Astrocyte of the cerebellum (primary cell): ENCODE measurements at regions not wholly inside any gene's neighbourhood (a gene's known extent, or its start where the extent isn't known, plus 50 kb on each side); places are given as distances from the start of the nearest gene placed in this dataset.

Source experiments
- DNase-seq: peaks from one replicate; pipeline ENCODE4 v3.0.0-alpha.2; 2011; ENCODE audit warnings: low read depth
- H3K4me3 ChIP-seq: 2 replicates; pipeline ENCODE4 v1.5.1; 2011; ENCODE audit warnings: mild to moderate bottlenecking, low read depth, low read length, moderate library complexity
- CTCF ChIP-seq: IDR thresholded peaks from 2 replicates; pipeline ENCODE4 v1.5.1; 2012; ENCODE audit warnings: low read length, low read depth, moderate library complexity, mild to moderate bottlenecking; ENCODE audit errors: missing control alignments
- in situ Hi-C: cut with HindIII; loops from 2 replicates; pipeline ENCODE4 v1.10.0; 2017; ENCODE audit warnings: low sequenced_read_pairs

GRCh38 chr18:71249791-71250190 is 960.9 kb downstream of the SOCS6 start:
- no peak for TF ChIP-seq CTCF
- H3K4me3 ChIP-seq, result no peak overlapping the region
- no peak for DNase-seq
- in situ Hi-C loops, result no loop called here

- no peak for TF ChIP-seq CTCF
- no peak for DNase-seq
- in situ Hi-C loops, result no loop called here
These were observed 954.1 kb downstream of the SOCS6 start for GRCh38 chr18:71242981-71243380.

DNA sequence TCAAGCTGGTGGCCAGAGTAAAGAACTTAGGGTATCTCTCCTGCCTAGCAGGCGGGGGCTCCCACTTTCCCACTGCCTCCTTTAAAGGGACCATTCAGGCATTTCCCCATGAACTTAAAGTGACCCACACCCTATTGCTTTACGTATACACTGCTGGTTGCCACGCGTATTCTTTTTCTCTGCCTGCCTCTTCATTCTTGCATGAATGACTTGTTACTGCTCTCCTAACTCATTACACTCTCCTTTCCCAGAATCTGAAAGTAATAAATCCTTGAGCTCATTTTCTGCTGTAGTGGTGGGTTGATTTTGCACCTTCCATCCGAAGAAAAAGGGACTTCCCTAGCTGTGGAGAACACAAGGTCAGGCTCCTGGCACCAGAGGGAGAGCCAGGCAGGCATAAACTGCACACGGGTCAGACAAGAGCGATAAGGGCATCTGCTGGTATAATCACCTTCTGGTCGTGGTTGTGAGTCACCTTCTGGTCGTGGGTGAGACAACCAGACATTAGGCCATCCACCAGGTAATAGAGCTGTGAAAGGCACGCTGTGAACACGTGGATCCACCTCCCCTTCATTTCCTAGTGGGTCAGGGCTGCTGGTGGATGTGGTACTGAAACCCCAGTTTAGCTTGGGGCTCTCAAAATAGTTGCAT is 950.3 kb downstream of the SOCS6 start:
- H3K4me3 ChIP-seq, result no peak overlapping the region
- no peak for TF ChIP-seq CTCF
- no peak for DNase-seq
- in situ Hi-C loops, result no loop called here

More at GRCh38 chr18:71242981-71243380, 954.1 kb downstream of the SOCS6 start:
- H3K4me3 ChIP-seq, result no peak overlapping the region

- DNase-seq, result no peak
- in situ Hi-C loops, result no loop called here
- no peak overlapping the region for H3K4me3 ChIP-seq
- no peak for TF ChIP-seq CTCF
These were observed 948.8 kb downstream of the SOCS6 start for GRCh38 chr18:71237641-71238040.

GRCh38 chr18:71233177-71233576 is 944.3 kb downstream of the SOCS6 start:
- no peak overlapping the region for H3K4me3 ChIP-seq
- no peak for TF ChIP-seq CTCF
- in situ Hi-C loops, result no loop called here

GRCh38 chr18:71223486-71223885 is 934.6 kb downstream of the SOCS6 start:
- in situ Hi-C loops, result no loop called here
- no peak for DNase-seq
- H3K4me3 ChIP-seq, result no peak overlapping the region
- no peak for TF ChIP-seq CTCF

More at GRCh38 chr18:71233177-71233576, 944.3 kb downstream of the SOCS6 start:
- no peak for DNase-seq
